Neutrophil (primary cell): ENCODE measurements at regions not wholly inside any gene's neighbourhood (a gene's known extent, or its start where the extent isn't known, plus 50 kb on each side); places are given as distances from the start of the nearest gene placed in this dataset.

Experiments
- H3K27ac ChIP-seq: fragments of 200-600 bp; sonication (generic); 2 replicates; pipeline ENCODE4 v1.5.1; 2016; ENCODE audit warnings: mild to moderate bottlenecking, moderate library complexity
- H3K27me3 ChIP-seq: fragments of 200-600 bp; sonication (generic); 2 replicates; pipeline ENCODE4 v1.6.0; 2016; ENCODE audit warnings: mild to moderate bottlenecking
- H3K36me3 ChIP-seq: fragments of 200-600 bp; sonication (generic); 2 replicates; pipeline ENCODE4 v1.5.1; 2017
- H3K4me1 ChIP-seq, 2 experiments: fragments of 200-600 bp in 1 of 2; sonication (generic) in 1 of 2; 1 replicate in 1 of 2; 2 replicates in 1 of 2; pipeline versions ENCODE4 v1.5.1 to v1.6.1; 2013 to 2016; ENCODE audit warnings: low read depth in 1 of 2, low read length in 1 of 2, mild to moderate bottlenecking in 1 of 2, moderate library complexity in 1 of 2; ENCODE audit not compliant: control insufficient read depth in 1 of 2, insufficient read depth in 1 of 2
- H3K4me3 ChIP-seq, 2 experiments: fragments of 200-600 bp in 1 of 2; sonication (generic) in 1 of 2; 1 replicate in 1 of 2; 2 replicates in 1 of 2; pipeline ENCODE4 v1.5.1; 2013 to 2016; ENCODE audit warnings: low read depth in 1 of 2, low read length in 1 of 2, mild to moderate bottlenecking in 1 of 2, moderate library complexity in 1 of 2
- H3K9me3 ChIP-seq: fragments of 200-600 bp; sonication (generic); 2 replicates; pipeline ENCODE4 v1.5.1; 2016
- TF ChIP-seq, protein P1 (sequence below): fragments of 200-600 bp; sonication (generic); IDR thresholded peaks from 2 replicates; pipeline ENCODE4 v1.5.1; 2016; ENCODE audit warnings: antibody characterized with exemption

DNA sequence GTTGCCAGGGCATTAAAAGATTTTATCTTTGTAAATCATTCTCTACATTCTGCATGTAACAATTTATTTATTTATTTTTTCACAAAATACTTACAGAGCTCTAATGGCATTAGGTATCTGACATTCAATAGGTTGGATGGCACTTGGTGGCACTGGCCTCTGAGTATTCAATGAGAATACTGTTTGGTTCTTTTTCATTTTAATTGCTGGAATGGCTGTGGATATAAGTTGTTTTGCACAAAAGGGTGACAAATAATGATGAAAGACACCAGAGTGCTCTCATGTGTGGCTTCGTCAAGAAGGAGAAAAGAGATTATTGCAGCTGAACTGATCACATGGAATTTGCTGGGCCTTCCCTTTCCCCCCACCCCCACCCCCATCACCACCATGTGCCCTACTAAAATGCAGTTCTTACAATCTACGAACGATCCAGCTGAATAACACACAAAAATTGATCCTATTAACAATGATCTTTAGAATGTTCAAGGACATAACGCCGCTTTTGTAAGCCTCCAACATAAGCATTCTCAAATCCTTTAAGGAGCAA is 195.2 kb upstream of the POU3F2 start:
- TF ChIP-seq, protein P1, sequence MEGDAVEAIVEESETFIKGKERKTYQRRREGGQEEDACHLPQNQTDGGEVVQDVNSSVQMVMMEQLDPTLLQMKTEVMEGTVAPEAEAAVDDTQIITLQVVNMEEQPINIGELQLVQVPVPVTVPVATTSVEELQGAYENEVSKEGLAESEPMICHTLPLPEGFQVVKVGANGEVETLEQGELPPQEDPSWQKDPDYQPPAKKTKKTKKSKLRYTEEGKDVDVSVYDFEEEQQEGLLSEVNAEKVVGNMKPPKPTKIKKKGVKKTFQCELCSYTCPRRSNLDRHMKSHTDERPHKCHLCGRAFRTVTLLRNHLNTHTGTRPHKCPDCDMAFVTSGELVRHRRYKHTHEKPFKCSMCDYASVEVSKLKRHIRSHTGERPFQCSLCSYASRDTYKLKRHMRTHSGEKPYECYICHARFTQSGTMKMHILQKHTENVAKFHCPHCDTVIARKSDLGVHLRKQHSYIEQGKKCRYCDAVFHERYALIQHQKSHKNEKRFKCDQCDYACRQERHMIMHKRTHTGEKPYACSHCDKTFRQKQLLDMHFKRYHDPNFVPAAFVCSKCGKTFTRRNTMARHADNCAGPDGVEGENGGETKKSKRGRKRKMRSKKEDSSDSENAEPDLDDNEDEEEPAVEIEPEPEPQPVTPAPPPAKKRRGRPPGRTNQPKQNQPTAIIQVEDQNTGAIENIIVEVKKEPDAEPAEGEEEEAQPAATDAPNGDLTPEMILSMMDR = no peak
- no peak overlapping the region for H3K27ac ChIP-seq
- H3K4me1 ChIP-seq = no peaks in the 10 kb centered on the region
- H3K36me3 ChIP-seq = no peaks in the 10 kb centered on the region
- no peaks in the 10 kb centered on the region for H3K9me3 ChIP-seq
- H3K4me3 ChIP-seq = no peak overlapping the region
- H3K27me3 ChIP-seq = no peaks in the 10 kb centered on the region

DNA sequence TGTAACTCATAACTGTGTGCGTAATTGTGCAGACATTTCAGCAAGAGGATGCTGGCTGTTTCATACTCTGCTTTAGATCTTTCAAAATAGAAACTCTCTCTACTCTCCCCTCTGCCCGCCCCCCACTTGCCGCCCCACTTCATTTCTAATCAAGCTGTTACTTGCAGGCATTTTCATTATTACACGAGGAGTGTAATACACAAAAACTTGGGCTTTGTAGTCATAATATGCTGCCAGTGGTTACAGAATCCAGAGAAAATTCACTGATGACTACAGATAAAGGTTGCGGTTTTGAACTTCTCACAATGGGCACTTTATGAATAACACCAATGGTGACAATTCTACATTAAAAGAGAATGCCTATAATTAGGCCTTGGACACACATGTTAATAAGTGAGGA is 194.0 kb upstream of the POU3F2 start:
- H3K27ac ChIP-seq = no peak overlapping the region
- TF ChIP-seq, protein P1 = no peak

DNA sequence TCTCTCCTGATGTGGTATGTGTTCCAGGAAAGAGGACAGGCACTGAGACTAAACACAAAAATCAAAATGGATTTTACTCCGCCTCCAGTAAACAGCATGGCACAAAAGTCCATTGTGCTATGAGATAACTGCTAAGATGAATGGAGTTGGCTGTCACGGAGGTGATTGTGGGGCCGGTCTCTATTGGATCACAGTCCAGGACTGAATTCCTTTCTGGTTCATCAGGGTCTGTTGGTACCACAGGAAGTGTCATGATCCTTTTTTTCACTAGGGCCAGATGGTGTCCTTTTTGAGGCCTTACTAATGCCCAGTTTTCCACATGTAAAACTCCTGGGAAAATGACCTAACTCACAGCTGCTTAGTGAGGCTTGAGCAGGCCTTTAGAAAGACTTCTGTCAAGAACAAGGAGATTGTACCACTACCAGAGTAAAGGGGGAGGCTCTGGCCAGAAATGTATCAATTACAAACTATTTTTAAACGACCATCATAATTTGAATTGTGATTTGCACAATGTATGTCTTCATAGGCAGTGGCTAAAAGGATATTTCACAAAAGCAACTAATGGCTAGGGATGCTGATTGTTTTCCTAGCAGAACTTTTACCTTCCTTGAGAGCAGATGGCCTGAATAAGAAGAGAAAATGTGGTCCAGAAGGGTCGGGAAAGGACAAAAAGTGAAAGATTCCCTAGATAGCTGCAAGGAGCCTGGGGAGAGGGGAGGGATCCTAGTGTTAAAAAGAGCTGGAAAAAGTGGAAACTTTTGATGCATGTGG is 192.2 kb upstream of the POU3F2 start:
- Histone ChIP-seq H3K4me1 (no peaks in the 10 kb centered on the region), H3K9me3 (no peaks in the 10 kb centered on the region), H3K27ac (no peak overlapping the region), H3K36me3 (no peaks in the 10 kb centered on the region), H3K4me3 (no peak overlapping the region), H3K27me3 (no peaks in the 10 kb centered on the region)
- TF ChIP-seq, protein P1 = no peak

More for the DNA sequence above, 194.0 kb upstream of the POU3F2 start:
- H3K4me1 ChIP-seq = no peaks in the 10 kb centered on the region
- H3K4me3 ChIP-seq = no peak overlapping the region
- no peaks in the 10 kb centered on the region for H3K36me3 ChIP-seq
- H3K27me3 ChIP-seq = no peaks in the 10 kb centered on the region
- no peaks in the 10 kb centered on the region for H3K9me3 ChIP-seq

DNA sequence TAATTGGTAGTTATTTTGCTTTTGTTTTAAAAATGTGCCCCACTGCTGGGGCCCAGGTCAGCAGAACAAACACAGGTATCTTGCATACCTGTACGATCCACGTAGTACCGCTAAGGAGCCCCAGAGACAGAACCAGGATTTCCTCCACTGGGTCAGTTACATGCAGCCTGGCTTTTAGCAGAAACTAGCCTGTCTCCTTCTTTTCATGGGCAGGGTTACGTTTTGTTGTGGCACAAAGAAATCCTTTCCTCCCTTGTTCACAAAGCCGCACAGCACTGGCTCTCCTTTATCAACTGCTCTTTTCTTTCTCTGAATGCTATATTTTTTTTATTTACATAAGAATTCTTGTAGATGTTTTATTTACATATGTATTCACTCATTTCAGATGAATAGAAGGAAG is 190.3 kb upstream of the POU3F2 start:
- no peak overlapping the region for H3K27ac ChIP-seq
- H3K9me3 ChIP-seq = no peaks in the 10 kb centered on the region
- no peaks in the 10 kb centered on the region for H3K36me3 ChIP-seq
- TF ChIP-seq, protein P1 = no peak
- H3K4me1 ChIP-seq = no peaks in the 10 kb centered on the region
- H3K27me3 ChIP-seq = no peaks in the 10 kb centered on the region
- no peak overlapping the region for H3K4me3 ChIP-seq

DNA sequence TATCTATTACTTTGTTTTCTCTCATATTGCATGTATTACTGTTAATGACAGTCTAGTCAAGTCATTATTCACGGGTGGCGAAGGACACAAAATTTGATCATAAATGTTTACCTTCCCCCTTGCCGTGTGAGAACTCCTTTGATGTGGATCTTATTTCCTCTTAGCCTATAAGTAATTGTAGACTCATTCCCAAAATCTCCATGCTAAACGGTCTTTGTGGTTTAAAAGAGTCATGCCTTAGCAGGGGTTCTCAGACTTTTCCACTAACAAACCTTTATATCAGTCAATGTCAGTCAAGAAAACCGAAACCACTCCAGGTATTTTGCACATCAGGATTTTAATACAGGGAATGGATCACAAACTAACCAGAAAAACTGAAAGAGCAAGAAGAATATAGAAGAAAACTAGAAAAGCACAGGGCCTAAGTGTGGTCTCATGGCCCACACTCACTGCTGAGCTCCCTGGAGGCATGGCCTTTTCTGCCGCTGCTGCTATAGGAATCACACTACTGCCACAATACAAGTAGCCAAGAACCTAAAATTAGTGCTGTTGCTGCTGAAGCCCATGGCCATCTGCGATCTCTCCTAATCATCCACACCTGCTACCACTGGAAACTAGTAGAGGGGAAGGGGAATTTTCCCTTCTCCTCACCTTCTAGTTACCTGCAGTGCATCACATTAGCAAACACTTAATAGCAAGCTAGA is 186.0 kb upstream of the POU3F2 start:
- TF ChIP-seq, protein P1 = no peak

More for the DNA sequence above, 186.0 kb upstream of the POU3F2 start:
- Histone ChIP-seq H3K9me3 (no peaks in the 10 kb centered on the region), H3K4me3 (no peak overlapping the region), H3K36me3 (no peaks in the 10 kb centered on the region), H3K27ac (no peak overlapping the region), H3K27me3 (no peaks in the 10 kb centered on the region), H3K4me1 (no peaks in the 10 kb centered on the region)
